Natural killer cell (primary cell): ENCODE measurements at regions not wholly inside any gene's neighbourhood (a gene's known extent, or its start where the extent isn't known, plus 50 kb on each side); places are given as distances from the start of the nearest gene placed in this dataset.

Experiments
- ATAC-seq, 3 donors: fragments of 150-1000 bp in 2 of 3; fragments of 200-7000 bp in 1 of 3; cut with Tn5 transposase; 1 replicate in 1 of 3; 2 replicates in 2 of 3; pipeline ENCODE4 v1.10.0; 2021; ENCODE audit warnings: mild to moderate bottlenecking in 2 of 3, moderate library complexity in 2 of 3
- DNase-seq, 2 donors: peaks; one replicate each; pipeline versions ENCODE4 v3.0.0 to v3.0.0-alpha.2; 2013 to 2021; ENCODE audit warnings: mixed read lengths in 1 of 2
- H3K27ac ChIP-seq: one replicate; pipeline ENCODE4 v1.5.1; 2013; ENCODE audit warnings: mild to moderate bottlenecking, low read length
- H3K27me3 ChIP-seq: one replicate; pipeline ENCODE4 v1.6.1; 2013; ENCODE audit warnings: low read length; ENCODE audit not compliant: control insufficient read depth, insufficient read depth
- H3K36me3 ChIP-seq: one replicate; pipeline ENCODE4 v1.6.1; 2013; ENCODE audit warnings: low read length; ENCODE audit not compliant: control insufficient read depth, insufficient read depth
- H3K4me1 ChIP-seq: one replicate; pipeline ENCODE4 v1.6.1; 2013; ENCODE audit warnings: low read length; ENCODE audit not compliant: control insufficient read depth, insufficient read depth
- H3K4me3 ChIP-seq: one replicate; pipeline ENCODE4 v1.5.1; 2013; ENCODE audit warnings: low read length
- H3K9me3 ChIP-seq: one replicate; pipeline ENCODE4 v1.6.1; 2013; ENCODE audit warnings: low read length; ENCODE audit not compliant: control insufficient read depth, insufficient read depth
- H3K27ac Mint-ChIP-seq, 2 donors: one replicate each; pipeline ENCODE4 v1.8.0; 2022; ENCODE audit warnings: mild to moderate bottlenecking in 2 of 2, mixed read lengths in 2 of 2, moderate library complexity in 1 of 2
- H3K27me3 Mint-ChIP-seq, 2 donors: one replicate each; pipeline ENCODE4 v1.8.0; 2022; ENCODE audit warnings: low read depth in 2 of 2, mixed read lengths in 2 of 2
- H3K36me3 Mint-ChIP-seq: one replicate; pipeline ENCODE4 v1.8.0; 2022; ENCODE audit warnings: mixed read lengths
- H3K4me1 Mint-ChIP-seq, 2 donors: one replicate each; pipeline ENCODE4 v1.8.0; 2022; ENCODE audit warnings: mixed read lengths in 2 of 2
- H3K4me3 Mint-ChIP-seq: one replicate; pipeline ENCODE4 v1.8.0; 2022; ENCODE audit warnings: mild to moderate bottlenecking, moderate library complexity, mixed read lengths
- H3K9me3 Mint-ChIP-seq, 2 donors: one replicate each; pipeline ENCODE4 v1.8.0; 2022; ENCODE audit warnings: mixed read lengths in 2 of 2
- WGBS: methylation state at CpG from one replicate; pipeline ENCODE4 v1.1.7; 2013; ENCODE audit warnings: missing lambda C conversion rate; ENCODE audit not compliant: insufficient coverage; 5-methylcytosine and 5-hydroxymethylcytosine counted together
- intact Hi-C: fragments of 100-400 bp; cut with micrococcal nuclease; formaldehyde crosslinking; loops from one replicate; pipeline ENCODE4 v1.14.2; 2022
- TF ChIP-seq, protein P1 (sequence below): fragments of 200-600 bp; IDR thresholded peaks from one replicate; pipeline ENCODE4 v1.8.0; 2022; ENCODE audit warnings: antibody characterized with exemption

DNA sequence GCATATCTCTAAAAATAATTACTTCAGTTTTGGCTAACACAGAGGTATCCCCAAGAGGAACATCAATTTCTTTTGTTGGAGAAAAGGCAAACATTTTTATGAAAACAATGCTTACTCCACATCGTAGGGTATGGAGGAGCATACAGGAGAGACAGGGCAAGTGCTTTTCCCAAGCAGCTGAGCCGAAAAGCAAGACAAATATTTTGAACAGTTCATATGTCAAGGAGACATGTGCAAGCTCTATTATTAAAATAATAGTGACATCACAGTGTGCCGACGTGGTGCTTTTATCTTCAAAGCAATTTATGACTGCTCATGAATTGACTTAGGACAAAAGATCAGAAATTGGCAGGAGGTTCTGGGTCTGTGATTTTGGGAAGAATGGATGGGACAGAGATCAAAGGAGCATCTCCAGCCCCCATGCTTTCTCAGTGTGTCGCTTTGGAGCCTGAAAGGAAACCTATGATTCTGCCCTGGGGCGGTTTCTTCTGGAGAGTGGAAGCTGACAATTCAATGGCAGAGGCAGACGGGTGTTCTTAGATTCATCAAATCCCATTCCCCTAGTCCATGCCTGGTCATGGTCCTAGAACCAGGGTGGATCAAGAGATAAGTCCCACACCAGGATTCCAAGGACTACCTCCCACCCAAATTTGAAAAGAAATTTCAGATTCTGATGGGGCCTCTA, 97.1 kb downstream of the JCAD start:
- 84% methylated on average over 7 of the region's 7 CpGs for WGBS
- Histone ChIP-seq H3K9me3 (no peaks in the 10 kb centered on the region), H3K4me3 (no peak overlapping the region), H3K4me1 (no peaks in the 10 kb centered on the region), H3K27me3 (no peaks in the 10 kb centered on the region), H3K36me3 (no peaks in the 10 kb centered on the region), H3K27ac (no peak overlapping the region)
- H3K36me3 Mint-ChIP-seq, result no peaks in the 10 kb centered on the region
- no peaks in the 10 kb centered on the region for H3K9me3 Mint-ChIP-seq
- ATAC-seq (no peak), DNase-seq (no peak)
- H3K27ac Mint-ChIP-seq, result no peak overlapping the region
- intact Hi-C loops, result no loop called here
- TF ChIP-seq, protein P1, sequence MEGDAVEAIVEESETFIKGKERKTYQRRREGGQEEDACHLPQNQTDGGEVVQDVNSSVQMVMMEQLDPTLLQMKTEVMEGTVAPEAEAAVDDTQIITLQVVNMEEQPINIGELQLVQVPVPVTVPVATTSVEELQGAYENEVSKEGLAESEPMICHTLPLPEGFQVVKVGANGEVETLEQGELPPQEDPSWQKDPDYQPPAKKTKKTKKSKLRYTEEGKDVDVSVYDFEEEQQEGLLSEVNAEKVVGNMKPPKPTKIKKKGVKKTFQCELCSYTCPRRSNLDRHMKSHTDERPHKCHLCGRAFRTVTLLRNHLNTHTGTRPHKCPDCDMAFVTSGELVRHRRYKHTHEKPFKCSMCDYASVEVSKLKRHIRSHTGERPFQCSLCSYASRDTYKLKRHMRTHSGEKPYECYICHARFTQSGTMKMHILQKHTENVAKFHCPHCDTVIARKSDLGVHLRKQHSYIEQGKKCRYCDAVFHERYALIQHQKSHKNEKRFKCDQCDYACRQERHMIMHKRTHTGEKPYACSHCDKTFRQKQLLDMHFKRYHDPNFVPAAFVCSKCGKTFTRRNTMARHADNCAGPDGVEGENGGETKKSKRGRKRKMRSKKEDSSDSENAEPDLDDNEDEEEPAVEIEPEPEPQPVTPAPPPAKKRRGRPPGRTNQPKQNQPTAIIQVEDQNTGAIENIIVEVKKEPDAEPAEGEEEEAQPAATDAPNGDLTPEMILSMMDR, result no peak
- H3K27me3 Mint-ChIP-seq, result peaks cover 0 to 2% of the 10 kb centered on the region in 2 donors
- no peaks in the 10 kb centered on the region for H3K4me1 Mint-ChIP-seq
- no peak overlapping the region for H3K4me3 Mint-ChIP-seq

DNA sequence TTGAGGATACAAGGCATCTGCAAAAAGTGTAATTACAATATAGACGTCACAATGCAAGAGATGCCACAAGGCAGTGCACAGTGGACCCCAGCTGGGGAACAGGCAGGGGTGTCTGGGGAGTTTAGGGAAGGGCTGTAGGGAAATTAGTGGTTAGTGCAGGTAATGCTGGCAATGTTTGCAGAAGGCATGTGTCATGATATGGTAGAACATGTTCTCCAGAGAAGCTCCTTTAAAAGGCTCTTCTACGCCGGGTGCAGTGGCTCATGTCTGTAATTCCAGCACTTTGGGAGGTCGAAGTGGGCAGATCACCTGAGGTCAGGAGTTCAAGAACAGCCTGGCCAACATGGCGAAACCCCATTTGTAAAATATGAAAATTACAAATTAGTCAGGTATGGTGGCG, 98.0 kb downstream of the JCAD start:
- no peaks in the 10 kb centered on the region for H3K9me3 Mint-ChIP-seq
- no peaks in the 10 kb centered on the region for H3K27me3 ChIP-seq
- WGBS, result 91% methylated on average over 6 of the region's 6 CpGs
- DNase-seq (no peak), ATAC-seq (no peak)
- TF ChIP-seq, protein P1, result no peak
- H3K4me3 Mint-ChIP-seq, result no peak overlapping the region
- H3K4me1 Mint-ChIP-seq, result no peaks in the 10 kb centered on the region
- H3K36me3 ChIP-seq, result no peaks in the 10 kb centered on the region
- H3K36me3 Mint-ChIP-seq, result no peaks in the 10 kb centered on the region
- no peaks in the 10 kb centered on the region for H3K9me3 ChIP-seq
- H3K4me3 ChIP-seq, result no peak overlapping the region
- intact Hi-C loops, result no loop called here
- no peak overlapping the region for H3K27ac ChIP-seq
- H3K4me1 ChIP-seq, result no peaks in the 10 kb centered on the region
- H3K27me3 Mint-ChIP-seq, result peaks cover 0 to 2% of the 10 kb centered on the region in 2 donors
- no peak overlapping the region for H3K27ac Mint-ChIP-seq

DNA sequence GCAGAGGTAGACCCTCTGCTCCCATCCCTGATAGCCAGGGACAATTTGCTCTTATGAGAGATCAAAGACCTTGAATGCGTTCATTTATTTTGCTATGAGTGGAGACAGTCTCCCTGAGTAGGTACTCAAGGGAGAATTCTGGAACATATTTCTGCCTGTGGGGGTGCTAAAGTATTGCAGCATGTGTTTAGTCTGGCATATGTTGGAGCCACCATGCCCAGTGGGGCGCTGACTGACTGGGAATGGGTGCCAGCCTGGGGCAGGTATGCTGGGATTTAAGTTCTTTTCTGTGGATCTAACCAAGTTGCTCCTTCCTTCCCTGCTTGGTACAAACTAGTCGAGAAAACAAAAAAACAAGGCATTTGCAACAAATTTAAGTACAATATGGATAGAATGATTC, 99.1 kb downstream of the JCAD start:
- no peak overlapping the region for H3K27ac ChIP-seq
- no peaks in the 10 kb centered on the region for H3K4me1 Mint-ChIP-seq
- H3K27me3 ChIP-seq, result no peaks in the 10 kb centered on the region
- 96% methylated on average over 2 of the region's 3 CpGs for WGBS
- ATAC-seq (no peak), DNase-seq (no peak)
- no peak overlapping the region for H3K4me3 Mint-ChIP-seq
- H3K36me3 ChIP-seq, result no peaks in the 10 kb centered on the region
- no peaks in the 10 kb centered on the region for H3K9me3 Mint-ChIP-seq
- peaks cover 0 to 2% of the 10 kb centered on the region in 2 donors for H3K27me3 Mint-ChIP-seq
- H3K36me3 Mint-ChIP-seq, result no peaks in the 10 kb centered on the region
- TF ChIP-seq, protein P1, result no peak
- no peaks in the 10 kb centered on the region for H3K9me3 ChIP-seq
- no peaks in the 10 kb centered on the region for H3K4me1 ChIP-seq
- intact Hi-C loops, result no loop called here
- H3K4me3 ChIP-seq, result no peak overlapping the region
- no peak overlapping the region for H3K27ac Mint-ChIP-seq

DNA sequence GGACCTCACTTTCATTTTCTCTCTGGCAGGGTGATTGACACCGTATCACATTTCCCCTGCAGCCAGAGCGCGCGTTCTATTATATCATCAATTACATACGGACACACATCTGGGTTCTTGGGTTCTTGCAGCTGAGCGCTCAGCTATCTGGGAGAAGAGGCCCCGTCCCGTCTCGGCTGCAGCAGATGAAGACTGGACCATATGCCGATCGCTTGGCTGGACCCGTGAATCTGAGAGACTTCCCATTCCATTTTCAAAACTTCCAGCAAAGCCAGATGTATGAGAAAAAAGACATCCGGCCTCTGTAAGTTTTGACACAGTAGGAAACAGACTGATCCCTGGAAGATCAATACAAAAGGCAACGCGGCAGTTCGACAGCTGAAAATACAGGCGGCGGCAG, 99.8 kb downstream of the JCAD start:
- Histone ChIP-seq H3K9me3 (no peaks in the 10 kb centered on the region), H3K36me3 (no peaks in the 10 kb centered on the region), H3K27ac (no peak overlapping the region), H3K4me1 (no peaks in the 10 kb centered on the region), H3K4me3 (no peak overlapping the region), H3K27me3 (no peaks in the 10 kb centered on the region)
- H3K27ac Mint-ChIP-seq, result no peak overlapping the region
- DNase-seq (no peak), ATAC-seq (no peak)
- TF ChIP-seq, protein P1, result no peak
- no peaks in the 10 kb centered on the region for H3K9me3 Mint-ChIP-seq
- intact Hi-C loops, result no loop called here
- H3K4me3 Mint-ChIP-seq, result no peak overlapping the region
- peaks cover 0 to 2% of the 10 kb centered on the region in 2 donors for H3K27me3 Mint-ChIP-seq
- 95% methylated on average over 18 of the region's 18 CpGs for WGBS
- H3K4me1 Mint-ChIP-seq, result no peaks in the 10 kb centered on the region
- no peaks in the 10 kb centered on the region for H3K36me3 Mint-ChIP-seq
